Upper lobe of left lung (tissue), 4 donors: ENCODE measurements at regions not wholly inside any gene's neighbourhood (a gene's known extent, or its start where the extent isn't known, plus 50 kb on each side); places are given as distances from the start of the nearest gene placed in this dataset.

Experiments used
- EP300 ChIP-seq, 4 donors: sonication (generic); formaldehyde crosslinking; IDR thresholded peaks; one replicate each; pipeline ENCODE4 v1.5.1; 2017; ENCODE audit warnings: antibody characterized with exemption in 4 of 4, control low read depth in 2 of 4
- POLR2A ChIP-seq, 4 donors: fragments of 450-650 bp; IDR thresholded peaks; one replicate each; pipeline ENCODE4 v1.5.1; 2016 to 2017; ENCODE audit warnings: antibody characterized with exemption in 4 of 4, mild to moderate bottlenecking in 2 of 4
- POLR2AphosphoS5 ChIP-seq, 2 donors: sonication (generic); formaldehyde crosslinking; IDR thresholded peaks; one replicate each; pipeline ENCODE4 v1.5.1; 2017; ENCODE audit warnings: antibody characterized with exemption in 2 of 2
- TF ChIP-seq, protein P1 (sequence below), 6 experiments: fragments of 450-650 bp in 4 of 6; fragments of 200-600 bp in 2 of 6; sonication (generic) in 2 of 6; IDR thresholded peaks; one replicate each; pipeline ENCODE4 v1.5.1; 2016 to 2019; ENCODE audit warnings: antibody characterized with exemption in 6 of 6

DNA sequence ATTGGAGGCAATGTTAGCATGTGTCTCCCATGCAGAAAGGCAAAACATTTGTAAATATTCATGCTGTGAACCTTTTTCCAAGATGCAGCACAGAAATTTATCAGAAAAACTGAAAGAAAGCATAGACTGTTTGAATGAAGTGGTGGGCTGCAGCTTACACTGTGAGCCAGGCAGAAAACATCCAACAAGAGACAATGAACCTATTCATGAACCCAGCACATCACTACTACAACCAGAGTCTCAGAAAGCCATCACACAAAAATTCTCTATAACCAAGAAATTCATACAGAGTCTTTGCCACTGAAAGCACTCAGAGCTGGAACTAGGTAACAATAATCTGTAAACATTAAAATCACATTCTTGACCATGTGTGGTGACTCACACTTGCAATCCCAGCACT lies 448.9 kb downstream of the UQCRFS1 start:
- TF ChIP-seq EP300 (IDR thresholded peaks at IDR 0.05), result no peak
- no peak for TF ChIP-seq POLR2AphosphoS5 (IDR thresholded peaks at IDR 0.05)
- TF ChIP-seq, protein P1, sequence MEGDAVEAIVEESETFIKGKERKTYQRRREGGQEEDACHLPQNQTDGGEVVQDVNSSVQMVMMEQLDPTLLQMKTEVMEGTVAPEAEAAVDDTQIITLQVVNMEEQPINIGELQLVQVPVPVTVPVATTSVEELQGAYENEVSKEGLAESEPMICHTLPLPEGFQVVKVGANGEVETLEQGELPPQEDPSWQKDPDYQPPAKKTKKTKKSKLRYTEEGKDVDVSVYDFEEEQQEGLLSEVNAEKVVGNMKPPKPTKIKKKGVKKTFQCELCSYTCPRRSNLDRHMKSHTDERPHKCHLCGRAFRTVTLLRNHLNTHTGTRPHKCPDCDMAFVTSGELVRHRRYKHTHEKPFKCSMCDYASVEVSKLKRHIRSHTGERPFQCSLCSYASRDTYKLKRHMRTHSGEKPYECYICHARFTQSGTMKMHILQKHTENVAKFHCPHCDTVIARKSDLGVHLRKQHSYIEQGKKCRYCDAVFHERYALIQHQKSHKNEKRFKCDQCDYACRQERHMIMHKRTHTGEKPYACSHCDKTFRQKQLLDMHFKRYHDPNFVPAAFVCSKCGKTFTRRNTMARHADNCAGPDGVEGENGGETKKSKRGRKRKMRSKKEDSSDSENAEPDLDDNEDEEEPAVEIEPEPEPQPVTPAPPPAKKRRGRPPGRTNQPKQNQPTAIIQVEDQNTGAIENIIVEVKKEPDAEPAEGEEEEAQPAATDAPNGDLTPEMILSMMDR (IDR thresholded peaks at IDR 0.05), result no peak
- TF ChIP-seq POLR2A (IDR thresholded peaks at IDR 0.05), result no peak
